ENCODE measurements at regions not wholly inside any gene's neighbourhood (a gene's known extent, or its start where the extent isn't known, plus 50 kb on each side); places are given as distances from the start of the nearest gene placed in this dataset.
"Not testable (repeated sequence)": the region's sequence is repeated elsewhere in the genome, so short reads cannot be mapped to it uniquely, and the experiment has no call there.

GRCh38 chr3:152121270-152121636 is 147.5 kb upstream of the MBNL1 start:
- Mint-ChIP-seq H3K4me1 (peaks cover 4% of the 10 kb centered on the region), H3K4me3 (no peak overlapping the region), H3K36me3 (no peaks in the 10 kb centered on the region), H3K27me3 (no peaks in the 10 kb centered on the region), H3K27ac (no peak overlapping the region), H3K9me3 (no peaks in the 10 kb centered on the region)
- DNase-seq = no peak

GRCh38 chr3:152122851-152123250 is 145.9 kb upstream of the MBNL1 start:
- no peak overlapping the region for H3K27ac Mint-ChIP-seq
- no peak for DNase-seq
- H3K9me3 Mint-ChIP-seq = no peaks in the 10 kb centered on the region
- no peak overlapping the region for H3K4me3 Mint-ChIP-seq
- H3K36me3 Mint-ChIP-seq = no peaks in the 10 kb centered on the region
- no peaks in the 10 kb centered on the region for H3K27me3 Mint-ChIP-seq
- peaks cover 17% of the 10 kb centered on the region for H3K4me1 Mint-ChIP-seq

GRCh38 chr3:152123457-152123856 is 145.3 kb upstream of the MBNL1 start:
- no peak for DNase-seq
- H3K4me3 Mint-ChIP-seq = no peak overlapping the region
- no peaks in the 10 kb centered on the region for H3K36me3 Mint-ChIP-seq
- no peak overlapping the region for H3K27ac Mint-ChIP-seq
- no peaks in the 10 kb centered on the region for H3K27me3 Mint-ChIP-seq
- no peaks in the 10 kb centered on the region for H3K9me3 Mint-ChIP-seq
- H3K4me1 Mint-ChIP-seq = peaks cover 17% of the 10 kb centered on the region

- H3K27ac Mint-ChIP-seq = no peak overlapping the region
- H3K27me3 Mint-ChIP-seq = no peaks in the 10 kb centered on the region
- no peak overlapping the region for H3K4me3 Mint-ChIP-seq
- no peaks in the 10 kb centered on the region for H3K36me3 Mint-ChIP-seq
- H3K4me1 Mint-ChIP-seq = peaks cover 17% of the 10 kb centered on the region
- no peak for DNase-seq
- no peaks in the 10 kb centered on the region for H3K9me3 Mint-ChIP-seq
Observed at GRCh38 chr3:152126260-152126659, 142.5 kb upstream of the MBNL1 start.

GRCh38 chr3:152127058-152127457 is 141.7 kb upstream of the MBNL1 start:
- no peaks in the 10 kb centered on the region for H3K27me3 Mint-ChIP-seq
- DNase-seq = peak; percentile 21
- H3K9me3 Mint-ChIP-seq = no peaks in the 10 kb centered on the region
- H3K4me1 Mint-ChIP-seq = peaks cover 17% of the 10 kb centered on the region
- no peak overlapping the region for H3K27ac Mint-ChIP-seq
- no peak overlapping the region for H3K4me3 Mint-ChIP-seq
- no peaks in the 10 kb centered on the region for H3K36me3 Mint-ChIP-seq

GRCh38 chr3:152128356-152128755 is 140.4 kb upstream of the MBNL1 start:
- peaks cover 15% of the 10 kb centered on the region for H3K4me1 Mint-ChIP-seq
- no peaks in the 10 kb centered on the region for H3K27me3 Mint-ChIP-seq
- H3K27ac Mint-ChIP-seq = no peak overlapping the region
- H3K9me3 Mint-ChIP-seq = no peaks in the 10 kb centered on the region
- DNase-seq = no peak
- H3K4me3 Mint-ChIP-seq = no peak overlapping the region
- H3K36me3 Mint-ChIP-seq = no peaks in the 10 kb centered on the region

GRCh38 chr3:152139651-152140050 is 129.1 kb upstream of the MBNL1 start:
- Mint-ChIP-seq H3K9me3 (peaks cover 5% of the 10 kb centered on the region), H3K27ac (no peak overlapping the region), H3K4me1 (no peaks in the 10 kb centered on the region), H3K4me3 (no peak overlapping the region), H3K36me3 (no peaks in the 10 kb centered on the region), H3K27me3 (no peaks in the 10 kb centered on the region)
- no peak for DNase-seq

- Mint-ChIP-seq H3K9me3 (no peaks in the 10 kb centered on the region), H3K4me1 (peaks cover 19% of the 10 kb centered on the region), H3K27me3 (no peaks in the 10 kb centered on the region)
Observed at GRCh38 chr3:152146461-152146860, 122.3 kb upstream of the MBNL1 start.

GRCh38 chr3:152147748-152148147 is 121.0 kb upstream of the MBNL1 start:
- no peaks in the 10 kb centered on the region for H3K27me3 Mint-ChIP-seq
- no peak overlapping the region for H3K27ac Mint-ChIP-seq
- no peak overlapping the region for H3K4me3 Mint-ChIP-seq
- H3K9me3 Mint-ChIP-seq = no peaks in the 10 kb centered on the region
- peaks cover 21% of the 10 kb centered on the region for H3K4me1 Mint-ChIP-seq
- H3K36me3 Mint-ChIP-seq = no peaks in the 10 kb centered on the region
- DNase-seq = no peak

More at GRCh38 chr3:152146461-152146860, 122.3 kb upstream of the MBNL1 start:
- H3K27ac Mint-ChIP-seq = no peak overlapping the region
- no peak for DNase-seq
- H3K4me3 Mint-ChIP-seq = no peak overlapping the region
- no peaks in the 10 kb centered on the region for H3K36me3 Mint-ChIP-seq

- H3K4me1 Mint-ChIP-seq = peaks cover 21% of the 10 kb centered on the region
- no peaks in the 10 kb centered on the region for H3K9me3 Mint-ChIP-seq
- H3K27ac Mint-ChIP-seq = no peak overlapping the region
- DNase-seq = no peak
- no peaks in the 10 kb centered on the region for H3K27me3 Mint-ChIP-seq
- H3K36me3 Mint-ChIP-seq = no peaks in the 10 kb centered on the region
- H3K4me3 Mint-ChIP-seq = no peak overlapping the region
Observed at GRCh38 chr3:152148579-152148978, 120.2 kb upstream of the MBNL1 start.

- Mint-ChIP-seq H3K27ac (no peak overlapping the region), H3K36me3 (no peaks in the 10 kb centered on the region), H3K27me3 (no peaks in the 10 kb centered on the region), H3K4me3 (no peak overlapping the region), H3K9me3 (no peaks in the 10 kb centered on the region), H3K4me1 (peaks cover 21% of the 10 kb centered on the region)
- DNase-seq = no peak
Observed at GRCh38 chr3:152149832-152150231, 118.9 kb upstream of the MBNL1 start.

GRCh38 chr3:152151216-152151876 is 117.4 kb upstream of the MBNL1 start:
- Mint-ChIP-seq H3K4me3 (no peak overlapping the region), H3K27ac (no peak overlapping the region), H3K27me3 (no peaks in the 10 kb centered on the region), H3K4me1 (peaks cover 23% of the 10 kb centered on the region), H3K9me3 (no peaks in the 10 kb centered on the region), H3K36me3 (no peaks in the 10 kb centered on the region)
- DNase-seq = no peak

- not testable (repeated sequence) for DNase-seq, H3K9me3 Mint-ChIP-seq, H3K27ac Mint-ChIP-seq, H3K4me3 Mint-ChIP-seq, H3K36me3 Mint-ChIP-seq, H3K27me3 Mint-ChIP-seq
- peaks cover 23% of the 10 kb centered on the region for H3K4me1 Mint-ChIP-seq
Observed at GRCh38 chr3:152151877-152152765, 116.6 kb upstream of the MBNL1 start.

GRCh38 chr3:152153115-152153514 is 115.6 kb upstream of the MBNL1 start:
- not testable (repeated sequence) for H3K27ac Mint-ChIP-seq, H3K4me3 Mint-ChIP-seq, H3K36me3 Mint-ChIP-seq, DNase-seq, H3K27me3 Mint-ChIP-seq, H3K9me3 Mint-ChIP-seq
- H3K4me1 Mint-ChIP-seq = peaks cover 18% of the 10 kb centered on the region

- DNase-seq = no peak
- Mint-ChIP-seq H3K27ac (no peak overlapping the region), H3K36me3 (no peaks in the 10 kb centered on the region), H3K27me3 (no peaks in the 10 kb centered on the region), H3K9me3 (no peaks in the 10 kb centered on the region), H3K4me3 (no peak overlapping the region), H3K4me1 (peaks cover 9% of the 10 kb centered on the region)
Observed at GRCh38 chr3:152155246-152156020, 113.3 kb upstream of the MBNL1 start.

All from activated naive CD8-positive, alpha-beta T cell treated with anti-CD3 and anti-CD28 coated beads for 36 hours (primary cell).